ENCODE measurements at regions not wholly inside any gene's neighbourhood (a gene's known extent, or its start where the extent isn't known, plus 50 kb on each side); places are given as distances from the start of the nearest gene placed in this dataset.

DNA sequence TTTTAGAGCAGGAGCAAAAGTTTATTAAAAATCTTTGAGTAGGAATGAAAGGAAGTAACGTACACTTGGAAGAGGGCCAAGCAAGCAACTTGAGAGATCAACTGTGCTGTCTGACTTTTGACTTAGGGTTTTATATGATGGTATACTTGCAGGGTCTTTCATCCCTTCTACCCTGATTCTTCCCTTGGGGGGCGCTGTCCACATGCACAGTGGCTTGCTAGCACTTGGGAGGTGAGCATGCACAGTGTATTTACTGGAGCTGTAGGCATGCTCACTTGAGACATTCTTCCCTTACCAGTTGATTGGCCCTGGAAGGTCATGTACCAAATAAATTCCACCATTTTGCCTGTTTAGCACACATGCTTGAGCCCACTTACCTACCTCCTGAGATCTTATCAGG lies 1001.3 kb upstream of the ADGRL2 start:
- intact Hi-C loops (cut with micrococcal nuclease; ENCODE audit: unreplicated experiment): no loop called here
- Histone ChIP-seq H3K4me1 (ENCODE audit: control insufficient read depth, insufficient read depth, low read length) (no peaks in the 10 kb centered on the region), H3K9me3 (ENCODE audit: control insufficient read depth, insufficient read depth, low read depth, low read length) (no peaks in the 10 kb centered on the region), H3K36me3 (ENCODE audit: control insufficient read depth, insufficient read depth, low read length) (no peaks in the 10 kb centered on the region), H3K27me3 (ENCODE audit: control insufficient read depth, insufficient read depth, low read length) (no peaks in the 10 kb centered on the region), H3K4me3 (ENCODE audit: low read depth in 2 of 2, low read length in 2 of 2) (no peak overlapping the region), H3K27ac (ENCODE audit: low read length) (no peak overlapping the region)
- DNase-seq (ENCODE audit: low read depth, low spot score) (no peak), ATAC-seq (no peak)
- BruUV-seq (replicated peaks): no TSS peak
- in situ Hi-C loops (cut with HindIII; ENCODE audit: low pct_unique_long_range_greater_than_20kb, low sequenced_read_pairs): no loop called here
- no peak for TF ChIP-seq POLR2AphosphoS5 (IDR thresholded peaks at IDR 0.05; ENCODE audit: low read depth, low read length)
- TF ChIP-seq, protein P1, sequence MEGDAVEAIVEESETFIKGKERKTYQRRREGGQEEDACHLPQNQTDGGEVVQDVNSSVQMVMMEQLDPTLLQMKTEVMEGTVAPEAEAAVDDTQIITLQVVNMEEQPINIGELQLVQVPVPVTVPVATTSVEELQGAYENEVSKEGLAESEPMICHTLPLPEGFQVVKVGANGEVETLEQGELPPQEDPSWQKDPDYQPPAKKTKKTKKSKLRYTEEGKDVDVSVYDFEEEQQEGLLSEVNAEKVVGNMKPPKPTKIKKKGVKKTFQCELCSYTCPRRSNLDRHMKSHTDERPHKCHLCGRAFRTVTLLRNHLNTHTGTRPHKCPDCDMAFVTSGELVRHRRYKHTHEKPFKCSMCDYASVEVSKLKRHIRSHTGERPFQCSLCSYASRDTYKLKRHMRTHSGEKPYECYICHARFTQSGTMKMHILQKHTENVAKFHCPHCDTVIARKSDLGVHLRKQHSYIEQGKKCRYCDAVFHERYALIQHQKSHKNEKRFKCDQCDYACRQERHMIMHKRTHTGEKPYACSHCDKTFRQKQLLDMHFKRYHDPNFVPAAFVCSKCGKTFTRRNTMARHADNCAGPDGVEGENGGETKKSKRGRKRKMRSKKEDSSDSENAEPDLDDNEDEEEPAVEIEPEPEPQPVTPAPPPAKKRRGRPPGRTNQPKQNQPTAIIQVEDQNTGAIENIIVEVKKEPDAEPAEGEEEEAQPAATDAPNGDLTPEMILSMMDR (IDR thresholded peaks at IDR 0.05): no peak
- TF ChIP-seq SIN3A (IDR thresholded peaks at IDR 0.05; ENCODE audit: borderline replicate concordance, insufficient read depth, low read depth, low read length): no peak
- no peak for TF ChIP-seq TCF7L2 (IDR thresholded peaks at IDR 0.05; ENCODE audit: low read depth, low read length)
- TF ChIP-seq, protein P2, sequence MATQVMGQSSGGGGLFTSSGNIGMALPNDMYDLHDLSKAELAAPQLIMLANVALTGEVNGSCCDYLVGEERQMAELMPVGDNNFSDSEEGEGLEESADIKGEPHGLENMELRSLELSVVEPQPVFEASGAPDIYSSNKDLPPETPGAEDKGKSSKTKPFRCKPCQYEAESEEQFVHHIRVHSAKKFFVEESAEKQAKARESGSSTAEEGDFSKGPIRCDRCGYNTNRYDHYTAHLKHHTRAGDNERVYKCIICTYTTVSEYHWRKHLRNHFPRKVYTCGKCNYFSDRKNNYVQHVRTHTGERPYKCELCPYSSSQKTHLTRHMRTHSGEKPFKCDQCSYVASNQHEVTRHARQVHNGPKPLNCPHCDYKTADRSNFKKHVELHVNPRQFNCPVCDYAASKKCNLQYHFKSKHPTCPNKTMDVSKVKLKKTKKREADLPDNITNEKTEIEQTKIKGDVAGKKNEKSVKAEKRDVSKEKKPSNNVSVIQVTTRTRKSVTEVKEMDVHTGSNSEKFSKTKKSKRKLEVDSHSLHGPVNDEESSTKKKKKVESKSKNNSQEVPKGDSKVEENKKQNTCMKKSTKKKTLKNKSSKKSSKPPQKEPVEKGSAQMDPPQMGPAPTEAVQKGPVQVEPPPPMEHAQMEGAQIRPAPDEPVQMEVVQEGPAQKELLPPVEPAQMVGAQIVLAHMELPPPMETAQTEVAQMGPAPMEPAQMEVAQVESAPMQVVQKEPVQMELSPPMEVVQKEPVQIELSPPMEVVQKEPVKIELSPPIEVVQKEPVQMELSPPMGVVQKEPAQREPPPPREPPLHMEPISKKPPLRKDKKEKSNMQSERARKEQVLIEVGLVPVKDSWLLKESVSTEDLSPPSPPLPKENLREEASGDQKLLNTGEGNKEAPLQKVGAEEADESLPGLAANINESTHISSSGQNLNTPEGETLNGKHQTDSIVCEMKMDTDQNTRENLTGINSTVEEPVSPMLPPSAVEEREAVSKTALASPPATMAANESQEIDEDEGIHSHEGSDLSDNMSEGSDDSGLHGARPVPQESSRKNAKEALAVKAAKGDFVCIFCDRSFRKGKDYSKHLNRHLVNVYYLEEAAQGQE (IDR thresholded peaks at IDR 0.05; ENCODE audit: insufficient read depth in 1 of 2, low read depth in 2 of 2, low read length in 1 of 2): no peak
- ChIA-PET POLR2A (no interaction called here), CTCF (no interaction called here)

DNA sequence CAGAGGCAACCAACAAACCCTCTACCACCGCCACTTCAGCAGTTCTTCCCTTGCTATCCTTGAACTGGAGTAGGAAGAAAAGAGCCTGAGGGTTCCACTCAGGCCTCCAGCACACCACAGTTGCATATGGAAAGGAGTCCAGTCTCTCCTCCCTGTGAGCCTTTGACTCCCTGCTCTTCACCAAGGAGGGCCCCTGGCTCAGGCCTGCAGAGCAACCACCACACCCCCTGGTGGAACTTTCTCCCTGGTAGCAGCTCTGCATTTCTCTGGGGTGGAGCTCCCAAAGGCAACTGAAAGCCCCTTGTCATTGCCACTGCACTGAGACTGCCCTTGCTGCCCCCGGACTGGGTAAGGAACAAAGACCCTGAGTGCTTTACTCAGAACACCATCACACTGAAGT lies 1021.5 kb upstream of the ADGRL2 start:
- Histone ChIP-seq H3K4me3 (ENCODE audit: low read depth in 2 of 2, low read length in 2 of 2) (no peak overlapping the region), H3K9me3 (ENCODE audit: control insufficient read depth, insufficient read depth, low read depth, low read length) (no peaks in the 10 kb centered on the region), H3K27ac (ENCODE audit: low read length) (no peak overlapping the region), H3K36me3 (ENCODE audit: control insufficient read depth, insufficient read depth, low read length) (no peaks in the 10 kb centered on the region), H3K27me3 (ENCODE audit: control insufficient read depth, insufficient read depth, low read length) (no peaks in the 10 kb centered on the region), H3K4me1 (ENCODE audit: control insufficient read depth, insufficient read depth, low read length) (no peaks in the 10 kb centered on the region)
- intact Hi-C loops (cut with micrococcal nuclease; ENCODE audit: unreplicated experiment) (no loop called here), in situ Hi-C loops (cut with HindIII; ENCODE audit: low pct_unique_long_range_greater_than_20kb, low sequenced_read_pairs) (no loop called here)
- BruUV-seq (replicated peaks): no TSS peak
- no peak for TF ChIP-seq SIN3A (IDR thresholded peaks at IDR 0.05; ENCODE audit: borderline replicate concordance, insufficient read depth, low read depth, low read length)
- TF ChIP-seq, protein P1 (IDR thresholded peaks at IDR 0.05): no peak
- no peak for TF ChIP-seq TCF7L2 (IDR thresholded peaks at IDR 0.05; ENCODE audit: low read depth, low read length)
- TF ChIP-seq POLR2AphosphoS5 (IDR thresholded peaks at IDR 0.05; ENCODE audit: low read depth, low read length): no peak
- TF ChIP-seq, protein P2 (IDR thresholded peaks at IDR 0.05; ENCODE audit: insufficient read depth in 1 of 2, low read depth in 2 of 2, low read length in 1 of 2): no peak
- DNase-seq (ENCODE audit: low read depth, low spot score) (no peak), ATAC-seq (no peak)
- POLR2A ChIA-PET: no interaction called here
- CTCF ChIA-PET: no interaction called here

All from Panc1 (cell line).